Tibial artery (tissue), 4 donors: ENCODE measurements at regions not wholly inside any gene's neighbourhood (a gene's known extent, or its start where the extent isn't known, plus 50 kb on each side); places are given as distances from the start of the nearest gene placed in this dataset.

ENCODE experiments used
- DNase-seq, 2 donors: peaks; one replicate each; pipeline ENCODE4 v3.0.0-alpha.2; 2019
- H3K27ac ChIP-seq, 2 donors: fragments of 200-600 bp; sonication (generic) in 1 of 2; 1 replicate in 1 of 2; 2 replicates in 1 of 2; pipeline ENCODE4 v1.5.1; 2018 to 2019; ENCODE audit warnings: mild to moderate bottlenecking in 1 of 2
- H3K27me3 ChIP-seq, 2 donors: fragments of 200-600 bp; sonication (generic) in 1 of 2; one replicate each; pipeline versions ENCODE4 v1.5.1 to v1.6.0; 2016 to 2019
- H3K36me3 ChIP-seq, 3 donors: fragments of 200-600 bp; sonication (generic) in 2 of 3; one replicate each; pipeline ENCODE4 v1.5.1; 2016 to 2019; ENCODE audit warnings: mild to moderate bottlenecking in 2 of 3
- H3K4me1 ChIP-seq, 4 donors: fragments of 200-600 bp; sonication (generic) in 2 of 4; 1 replicate in 3 of 4; 2 replicates in 1 of 4; pipeline ENCODE4 v1.5.1; 2016 to 2019
- H3K4me3 ChIP-seq, 2 donors: fragments of 200-600 bp; sonication (generic) in 1 of 2; 1 replicate in 1 of 2; 2 replicates in 1 of 2; pipeline ENCODE4 v1.5.1; 2018 to 2019; ENCODE audit warnings: mild to moderate bottlenecking in 2 of 2
- H3K9me3 ChIP-seq, 3 donors: fragments of 200-600 bp; sonication (generic) in 1 of 3; one replicate each; pipeline ENCODE4 v1.5.1; 2016 to 2019
- CTCF ChIP-seq, 2 experiments: fragments of 200-600 bp in 1 of 2; fragments of 450-650 bp in 1 of 2; IDR thresholded peaks; one replicate each; pipeline ENCODE4 v1.5.1; 2017 to 2019; ENCODE audit warnings: antibody characterized with exemption in 2 of 2, mild to moderate bottlenecking in 1 of 2, moderate library complexity in 1 of 2
- intact Hi-C: fragments of 100-400 bp; cut with DNase I; formaldehyde crosslinking; loops from one replicate; pipeline ENCODE4 v1.15.0; 2023; ENCODE audit warnings: low total_unique reads

DNA sequence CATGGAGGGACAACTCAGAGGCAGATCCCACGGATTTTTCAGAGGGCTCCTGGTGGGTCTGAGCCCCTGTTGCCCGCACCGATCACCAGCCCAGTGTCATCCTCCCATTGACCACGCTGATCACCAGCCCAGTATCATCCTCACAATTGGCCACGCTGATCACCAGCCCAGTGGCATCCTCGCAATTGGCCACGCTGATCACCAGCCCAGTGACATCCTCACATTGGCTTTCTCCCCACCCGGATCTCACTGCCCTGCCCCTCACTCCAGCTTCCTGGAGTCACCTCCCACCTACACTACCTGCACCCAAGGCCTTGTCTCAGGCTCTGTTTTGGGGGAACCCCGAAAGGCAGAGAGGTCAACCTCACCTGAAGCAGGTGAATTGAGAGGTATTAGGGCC is 358.2 kb upstream of the TNRC6C start:
- Histone ChIP-seq H3K9me3 (no peaks in the 10 kb centered on the region), H3K4me3 (peak overlapping the region in 1 of 2 donors; percentile 22), H3K27ac (peak overlapping the region; percentile 91 to 96), H3K4me1 (peaks cover 4 to 63% (median 55%) of the 10 kb centered on the region in 4 donors), H3K36me3 (no peaks in the 10 kb centered on the region), H3K27me3 (no peaks in the 10 kb centered on the region)
- peak in 1 of 2 donors; percentile 14 for DNase-seq
- intact Hi-C loops, result loop anchor here (5.0 kb wide), 1 partner anchor 357 kb away; the partner anchor contains the start of gene TNRC6C
- TF ChIP-seq CTCF (IDR thresholded peaks at IDR 0.05), result no peak

- Histone ChIP-seq H3K27ac (peak overlapping the region; percentile 91 to 96), H3K4me1 (peaks cover 4 to 70% (median 57%) of the 10 kb centered on the region in 4 donors), H3K9me3 (no peaks in the 10 kb centered on the region), H3K27me3 (no peaks in the 10 kb centered on the region), H3K36me3 (no peaks in the 10 kb centered on the region), H3K4me3 (peak overlapping the region; percentile 22 to 40)
- DNase-seq, result peak; percentile 85 to 98
- intact Hi-C loops, result loop anchor here (5.0 kb wide), 1 partner anchor 356 kb away; the partner anchor contains the start of gene TNRC6C
- TF ChIP-seq CTCF (IDR thresholded peaks at IDR 0.05), result no peak
Observed at GRCh38 chr17:77601054-77601979, 357.2 kb upstream of the TNRC6C start.

DNA sequence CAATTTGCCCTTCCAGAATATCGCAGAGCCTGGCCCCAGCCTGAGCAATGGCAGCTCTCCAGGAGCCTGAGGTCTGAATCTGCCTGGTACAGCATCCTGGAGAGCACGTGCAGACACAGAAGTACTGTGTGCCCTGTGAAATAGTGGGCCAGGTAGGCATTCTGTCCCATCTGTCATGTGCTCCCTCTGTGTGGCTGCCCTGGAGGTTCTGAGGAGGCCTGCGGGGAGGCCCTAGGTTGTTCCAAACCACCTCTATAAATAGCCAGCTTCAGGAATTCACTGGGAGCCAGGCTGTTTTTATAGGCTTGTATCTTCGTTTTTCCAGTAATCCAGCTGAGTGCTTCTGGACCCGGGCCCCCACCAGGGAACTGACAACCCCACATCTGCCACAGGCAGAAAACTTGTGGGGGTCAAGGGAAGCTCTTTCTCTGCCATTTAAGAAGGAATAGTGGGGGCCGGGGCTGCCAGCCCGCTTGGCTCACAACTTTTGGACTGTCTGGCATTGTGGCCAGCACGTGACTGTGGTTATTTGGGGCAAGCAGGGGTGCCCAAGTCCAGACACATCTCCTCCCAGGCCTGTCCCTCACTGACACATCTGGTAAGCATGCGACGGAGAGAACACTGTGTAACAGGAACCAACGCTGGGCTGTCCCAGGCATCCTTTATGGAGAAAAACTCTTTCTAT is 356.3 kb upstream of the TNRC6C start:
- H3K27me3 ChIP-seq, result no peaks in the 10 kb centered on the region
- H3K4me1 ChIP-seq, result peaks cover 4 to 78% (median 61%) of the 10 kb centered on the region in 4 donors
- TF ChIP-seq CTCF (IDR thresholded peaks at IDR 0.05), result peak in 1 of 2 experiments; percentile 15
- DNase-seq, result peak; percentile 89 to 96
- intact Hi-C loops, result loop anchor here (2.0 to 5.0 kb wide), 2 partner anchors 133 to 355 kb away; partner anchors contain the start of gene TNRC6C
- peak overlapping the region; percentile 20 to 40 for H3K4me3 ChIP-seq
- no peaks in the 10 kb centered on the region for H3K36me3 ChIP-seq
- H3K9me3 ChIP-seq, result no peaks in the 10 kb centered on the region
- H3K27ac ChIP-seq, result peak overlapping the region; percentile 91 to 96

GRCh38 chr17:77602883-77603640 is 355.4 kb upstream of the TNRC6C start:
- no peak for TF ChIP-seq CTCF (IDR thresholded peaks at IDR 0.05)
- no peaks in the 10 kb centered on the region for H3K36me3 ChIP-seq
- intact Hi-C loops, result loop anchor here (2.0 to 5.0 kb wide), 2 partner anchors 132 to 354 kb away; partner anchors contain the start of gene TNRC6C
- peak overlapping the region; percentile 91 to 96 for H3K27ac ChIP-seq
- H3K4me1 ChIP-seq, result peaks cover 4 to 83% (median 61%) of the 10 kb centered on the region in 4 donors
- peak overlapping the region in 1 of 2 donors; percentile 10 for H3K4me3 ChIP-seq
- DNase-seq, result peak; percentile 22 to 66
- H3K9me3 ChIP-seq, result no peaks in the 10 kb centered on the region
- H3K27me3 ChIP-seq, result no peaks in the 10 kb centered on the region
